KBM-7 (cell line): ENCODE measurements at regions not wholly inside any gene's neighbourhood (a gene's known extent, or its start where the extent isn't known, plus 50 kb on each side); places are given as distances from the start of the nearest gene placed in this dataset.

Experiments
- DNase-seq: peaks from one replicate; pipeline ENCODE4 v3.0.0-alpha.2; 2015
- in situ Hi-C: fragments of 300-500 bp; cut with MboI; formaldehyde crosslinking; loops from 2 replicates; pipeline ENCODE4 v1.14.3; 2020; ENCODE audit warnings: low sequenced_read_pairs, low pct_unique_long_range_greater_than_20kb, mixed read lengths

DNA sequence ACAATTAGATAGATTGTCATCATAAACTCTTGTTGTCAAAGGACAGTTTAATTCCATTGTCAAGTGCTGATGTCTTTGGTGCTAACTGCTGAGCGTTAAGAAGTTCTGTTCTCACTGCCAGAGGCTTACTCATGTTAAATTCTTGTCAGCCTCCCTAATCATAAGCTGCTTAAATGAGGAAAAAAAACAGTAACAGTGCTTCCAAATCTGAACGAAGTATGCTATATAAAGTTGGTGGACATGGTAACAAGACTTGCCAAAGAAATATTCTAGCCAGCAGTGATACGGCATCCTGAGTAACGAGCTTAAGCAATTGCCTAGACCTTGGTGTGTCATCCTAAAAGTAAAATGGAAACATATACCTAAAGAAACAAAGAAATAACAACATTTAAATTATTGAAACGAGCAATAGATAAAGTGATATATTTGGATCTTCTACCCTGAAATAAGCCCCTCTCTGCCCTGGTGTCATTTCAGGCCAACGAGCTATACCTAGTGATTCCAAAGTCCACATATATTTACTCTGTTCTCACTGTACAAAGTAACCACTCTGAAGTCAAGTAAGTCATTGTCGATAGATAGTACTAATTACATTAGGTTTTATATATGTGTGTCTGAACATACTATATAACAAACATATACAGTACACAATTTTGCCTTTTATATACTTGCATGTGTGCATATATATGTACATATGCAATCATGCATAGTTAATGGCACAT, 339.7 kb upstream of the HS3ST1 start:
- in situ Hi-C loops: no loop called here
- DNase-seq: no peak

DNA sequence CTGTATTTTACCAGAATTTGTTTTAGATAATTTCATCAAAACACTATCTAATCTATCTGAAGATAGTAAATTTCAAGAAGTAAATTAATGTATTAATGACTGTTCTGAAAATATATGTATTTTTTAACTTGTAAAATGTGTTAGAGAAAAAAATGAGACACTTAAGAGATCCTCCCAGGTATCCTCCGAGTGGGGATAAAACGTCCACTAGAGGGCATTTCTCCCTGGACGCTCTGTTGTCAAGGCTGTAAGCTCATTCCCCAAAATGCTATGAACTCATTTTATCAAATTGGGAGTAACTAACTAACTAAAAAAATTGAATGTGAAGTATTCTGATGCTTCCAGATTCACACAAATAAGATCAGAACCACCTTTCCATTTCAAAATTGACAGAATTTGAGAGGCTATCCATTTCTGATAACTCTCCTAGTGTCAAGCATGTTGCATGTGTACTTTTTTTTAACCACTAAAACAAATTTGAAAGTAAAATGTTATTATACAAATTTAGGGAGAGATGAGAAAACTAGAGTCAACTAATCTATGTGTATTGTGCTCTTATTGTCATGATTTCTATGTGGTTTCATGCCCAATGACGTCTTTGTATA, 337.3 kb upstream of the HS3ST1 start:
- in situ Hi-C loops: no loop called here
- peak; percentile 38 for DNase-seq

- in situ Hi-C loops: no loop called here
- no peak for DNase-seq
Measured at GRCh38 chr4:11748164-11748872, 319.6 kb upstream of the HS3ST1 start.

DNA sequence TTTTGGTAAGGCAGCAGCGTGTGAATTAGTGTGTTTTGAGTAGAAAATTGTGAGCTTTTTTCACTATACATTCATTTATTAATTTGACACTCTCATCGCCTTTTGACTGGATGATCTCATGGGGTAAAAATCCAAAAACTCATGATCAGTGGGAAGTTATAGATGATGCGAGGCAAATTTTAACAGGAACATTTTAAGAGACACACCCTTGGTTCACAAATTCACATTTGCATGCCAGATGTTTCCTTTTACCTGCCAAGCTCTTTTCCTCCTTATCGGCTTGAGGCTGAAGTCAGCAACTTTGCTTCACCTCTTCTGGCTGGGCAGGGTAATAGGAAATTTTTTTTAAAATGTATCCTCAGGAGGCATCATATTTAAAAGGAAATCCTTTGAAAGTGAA, 318.0 kb upstream of the HS3ST1 start:
- in situ Hi-C loops: no loop called here

DNA sequence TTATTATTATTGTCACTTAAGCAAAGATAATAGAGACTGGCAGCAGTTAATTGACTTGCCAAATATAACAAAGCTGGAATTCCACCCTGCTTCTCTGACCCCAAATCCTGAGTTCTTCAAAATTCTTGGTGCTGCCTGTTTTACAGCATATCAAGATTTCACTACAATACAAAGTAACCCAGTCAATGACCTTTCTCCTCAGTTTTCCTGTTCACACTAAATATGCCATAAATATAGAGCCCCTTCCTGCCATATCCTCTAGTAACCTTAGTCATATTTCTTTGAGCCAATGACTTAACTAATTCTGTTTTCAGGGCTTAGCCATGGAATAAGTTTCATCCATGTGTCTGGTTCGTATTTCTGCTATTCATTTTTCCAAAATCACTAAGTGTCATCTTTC, 315.3 kb upstream of the HS3ST1 start:
- in situ Hi-C loops: no loop called here
- DNase-seq: no peak

More for the DNA sequence above, 318.0 kb upstream of the HS3ST1 start:
- no peak for DNase-seq

- no peak for DNase-seq
- in situ Hi-C loops: no loop called here
Measured at GRCh38 chr4:11743236-11743635, 314.5 kb upstream of the HS3ST1 start.

DNA sequence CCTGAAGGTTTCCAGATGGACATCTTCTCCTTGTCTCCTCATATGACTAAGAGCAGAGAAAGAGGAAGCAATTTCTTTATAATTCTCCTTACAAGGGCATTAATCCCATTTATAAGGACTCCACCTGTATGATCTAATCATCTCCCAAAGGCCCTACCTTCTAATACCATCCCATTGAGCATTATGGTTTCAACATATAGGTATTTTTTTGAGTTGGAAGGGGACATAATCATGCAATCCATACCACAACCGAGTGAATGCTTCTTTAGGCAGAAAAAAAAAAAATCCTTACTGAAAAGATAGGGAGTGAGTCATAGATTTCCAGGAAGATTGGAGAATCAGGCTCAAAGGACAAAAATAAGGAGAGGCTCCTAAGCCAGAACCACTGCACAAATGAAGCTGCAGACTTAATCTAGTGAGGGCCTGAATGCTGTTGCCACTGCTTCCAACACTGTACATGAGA, 312.5 kb upstream of the HS3ST1 start:
- in situ Hi-C loops: no loop called here
- DNase-seq: no peak

- no peak for DNase-seq
- in situ Hi-C loops: no loop called here
Measured at GRCh38 chr4:11739992-11740391, 311.3 kb upstream of the HS3ST1 start.

DNA sequence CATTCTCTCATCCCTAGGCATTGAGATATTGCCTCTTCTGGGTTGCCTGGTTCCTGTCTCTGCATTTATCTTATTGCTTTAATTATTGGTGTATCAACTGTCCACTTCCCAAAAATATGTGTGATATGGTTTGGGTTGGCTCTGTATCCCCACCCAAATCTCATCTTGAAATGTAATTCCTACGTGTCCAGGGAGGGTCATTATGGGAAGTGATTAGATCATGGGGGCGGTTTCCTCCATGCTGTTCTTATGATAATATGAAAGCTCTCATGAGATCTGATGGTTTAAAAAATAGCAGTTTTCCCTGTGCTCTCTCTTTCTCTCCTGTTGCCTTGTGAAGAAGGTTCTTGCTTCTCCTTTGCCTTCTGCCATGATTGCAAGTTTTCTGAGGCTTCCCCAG, 308.3 kb upstream of the HS3ST1 start:
- in situ Hi-C loops: no loop called here

GRCh38 chr4:11735651-11736050, 307.0 kb upstream of the HS3ST1 start:
- in situ Hi-C loops: no loop called here
- DNase-seq: no peak

More for the DNA sequence above, 308.3 kb upstream of the HS3ST1 start:
- no peak for DNase-seq

GRCh38 chr4:11732155-11732554, 303.5 kb upstream of the HS3ST1 start:
- no peak for DNase-seq
- in situ Hi-C loops: no loop called here

DNA sequence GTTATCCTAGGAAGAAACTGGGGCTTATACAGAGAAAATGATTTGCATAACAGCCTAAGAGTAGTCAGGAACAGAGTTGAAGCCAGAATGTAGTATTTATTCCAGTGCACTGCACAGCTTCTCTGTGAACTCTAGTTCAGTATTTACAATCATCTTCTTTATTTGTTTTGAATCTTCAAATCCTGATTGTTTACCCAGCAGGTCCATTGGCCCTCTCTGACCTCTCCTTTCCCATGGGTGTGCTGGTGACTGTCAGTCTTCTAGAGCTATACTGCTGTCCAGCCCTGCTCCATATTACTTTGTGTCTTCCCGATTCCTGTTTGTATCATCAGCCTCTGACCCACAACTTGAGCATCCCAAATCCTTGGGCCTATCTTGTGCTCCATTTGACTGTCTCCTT, 301.9 kb upstream of the HS3ST1 start:
- in situ Hi-C loops: no loop called here

GRCh38 chr4:11729548-11729947, 300.9 kb upstream of the HS3ST1 start:
- no peak for DNase-seq
- in situ Hi-C loops: no loop called here

More for the DNA sequence above, 301.9 kb upstream of the HS3ST1 start:
- no peak for DNase-seq

DNA sequence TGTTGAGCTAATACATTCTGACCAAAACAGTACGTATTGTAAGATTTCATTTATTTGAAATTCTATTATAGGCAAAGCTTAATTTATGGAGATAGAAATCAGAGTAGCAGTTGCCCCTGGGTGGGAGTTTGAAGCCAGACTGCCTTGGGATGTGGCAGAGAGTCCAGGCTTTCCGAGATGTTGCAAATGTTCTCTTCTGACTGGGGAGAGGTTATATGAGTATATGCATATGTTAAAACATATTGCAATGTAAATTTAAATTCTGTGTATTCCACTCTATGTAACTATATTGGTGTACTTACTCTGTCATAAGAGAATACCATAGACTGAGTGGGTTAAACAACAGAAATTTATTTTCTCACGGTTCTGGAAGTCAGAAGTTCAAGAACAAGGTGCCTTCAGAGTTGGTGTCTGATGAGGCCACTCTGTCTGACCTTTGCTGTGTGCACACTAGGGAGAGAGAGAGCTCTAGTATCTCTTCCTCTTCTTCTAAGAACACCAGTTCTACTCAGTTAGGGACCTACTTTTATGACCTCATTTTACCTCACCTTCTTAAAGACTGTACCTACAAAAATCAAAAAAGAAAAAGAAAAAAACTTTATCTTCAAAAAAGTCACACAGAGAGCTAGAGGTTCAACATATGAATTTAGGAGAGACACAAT, 299.3 kb upstream of the HS3ST1 start:
- in situ Hi-C loops: no loop called here
- DNase-seq: no peak

DNA sequence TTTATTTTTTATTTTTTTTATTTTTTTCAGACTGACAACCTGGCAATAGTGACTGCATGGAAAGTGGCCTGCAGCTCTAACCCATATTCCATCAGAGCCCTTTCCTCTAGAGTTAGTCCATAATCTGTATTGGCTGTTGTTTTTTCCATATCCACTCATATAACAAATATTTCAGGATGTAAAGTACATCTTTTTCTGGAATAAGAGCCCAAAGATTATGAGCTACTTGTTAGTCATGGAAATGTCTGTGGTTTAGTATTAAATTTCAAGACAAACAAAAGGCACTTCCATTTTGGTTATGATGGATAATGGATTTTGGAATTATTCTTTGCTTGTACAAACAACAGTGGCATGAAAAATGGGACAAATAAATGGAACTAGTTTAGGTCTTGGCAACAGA, 296.0 kb upstream of the HS3ST1 start:
- in situ Hi-C loops: no loop called here
- no peak for DNase-seq

DNA sequence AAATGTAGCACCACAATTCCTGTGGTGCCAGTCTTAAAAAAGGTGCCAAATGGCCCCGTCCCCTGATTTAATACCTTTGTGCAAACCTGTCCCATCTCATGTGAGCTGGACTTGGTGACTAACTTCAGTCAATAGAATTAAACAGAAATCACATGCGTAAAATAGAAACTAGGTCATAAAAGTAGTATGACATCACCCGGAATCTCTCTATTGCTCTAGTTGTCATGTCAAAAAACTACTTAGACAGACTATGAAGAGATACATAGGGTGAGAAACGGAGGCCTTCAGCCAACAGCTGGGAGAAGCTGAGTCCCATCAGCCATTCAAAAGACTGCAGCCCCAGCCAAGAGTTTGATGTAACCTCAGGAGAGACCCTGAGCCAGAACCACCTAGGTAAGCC, 293.5 kb upstream of the HS3ST1 start:
- in situ Hi-C loops: no loop called here
- no peak for DNase-seq

DNA sequence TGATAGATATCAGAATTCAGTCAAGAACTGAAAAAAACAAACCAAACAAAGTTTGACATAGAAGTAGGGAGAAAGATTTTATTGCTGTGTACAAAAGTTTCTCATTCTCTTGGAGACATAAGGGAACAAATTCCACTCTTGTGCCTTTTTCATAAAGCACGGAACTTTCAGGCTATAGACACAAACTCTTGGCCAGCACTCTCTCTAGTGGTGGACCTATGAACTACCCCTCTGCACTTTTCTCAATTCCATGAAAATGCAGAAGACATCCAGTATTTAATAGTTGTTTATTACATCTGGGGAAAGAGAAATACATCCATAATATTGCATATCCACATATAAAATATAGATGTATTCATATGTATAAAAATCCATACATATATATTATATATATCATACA, 291.6 kb upstream of the HS3ST1 start:
- in situ Hi-C loops: no loop called here
- peak; percentile 7 for DNase-seq

DNA sequence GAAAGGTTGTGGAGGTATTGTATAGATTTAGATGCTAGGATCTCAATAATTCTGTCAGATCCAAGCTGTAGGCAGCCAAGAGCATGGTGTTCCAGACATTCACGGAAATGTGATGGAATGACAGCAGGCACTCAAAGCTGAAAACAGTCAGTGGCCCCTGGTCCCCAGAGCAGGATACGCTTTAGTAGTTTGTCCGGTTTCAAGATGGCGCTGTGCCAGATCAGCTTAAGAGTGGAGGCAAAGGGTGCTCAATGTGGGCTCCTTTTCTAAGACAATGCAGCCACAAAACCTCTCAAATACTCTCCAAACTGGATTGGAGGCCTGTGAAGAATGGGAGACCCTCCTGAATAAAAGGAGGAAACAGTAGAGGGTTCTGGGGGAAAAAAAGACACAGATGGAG, 291.2 kb upstream of the HS3ST1 start:
- in situ Hi-C loops: no loop called here
- peak; percentile 0 for DNase-seq

- in situ Hi-C loops: no loop called here
- DNase-seq: no peak
Measured at GRCh38 chr4:11715753-11716521, 287.2 kb upstream of the HS3ST1 start.
